ENCODE measurements at regions not wholly inside any gene's neighbourhood (a gene's known extent, or its start where the extent isn't known, plus 50 kb on each side); places are given as distances from the start of the nearest gene placed in this dataset.

DNA sequence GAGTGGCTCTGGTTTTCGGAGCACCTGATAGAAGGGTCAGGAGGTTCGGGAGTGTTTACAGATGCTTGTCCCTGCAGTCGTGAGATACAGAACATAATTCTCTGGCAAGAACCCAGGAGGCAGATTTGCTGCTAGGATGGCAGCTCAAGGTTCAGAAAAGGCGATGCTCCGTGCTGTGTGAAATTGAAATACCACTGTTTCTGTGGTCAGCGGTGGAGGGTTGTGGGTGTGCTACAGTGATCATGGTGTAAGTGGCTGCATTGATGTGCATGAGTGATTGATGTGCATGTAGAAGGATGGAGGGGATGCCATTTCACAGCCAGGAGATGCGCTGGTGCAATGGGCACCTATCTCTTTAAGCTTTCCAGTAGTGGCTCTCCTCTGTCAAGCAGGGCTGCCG lies 322.1 kb downstream of the GALR1 start:
- Histone ChIP-seq H3K9me2 (ENCODE audit: insufficient read depth, low read length) (no peaks in the 10 kb centered on the region), H3K79me2 (ENCODE audit: insufficient read depth, low read depth, low read length) (no peaks in the 10 kb centered on the region), H3K4me1 (ENCODE audit: insufficient read depth, low read length, poor library complexity, severe bottlenecking) (no peaks in the 10 kb centered on the region), H4K20me1 (ENCODE audit: insufficient read depth, low read length) (no peaks in the 10 kb centered on the region), H3K36me3 (ENCODE audit: insufficient read depth, low read length) (no peaks in the 10 kb centered on the region), H3K27ac (ENCODE audit: low read depth, low read length, poor library complexity, severe bottlenecking) (no peak overlapping the region), H2AFZ (ENCODE audit: low read length) (no peak overlapping the region), H3K4me3 (ENCODE audit: low read depth, low read length, poor library complexity, severe bottlenecking) (no peak overlapping the region), H3K4me2 (ENCODE audit: low read length) (no peak overlapping the region), H3K9me3 (ENCODE audit: low read length) (no peaks in the 10 kb centered on the region)
- BruUV-seq (replicated peaks), result no TSS peak
- TF ChIP-seq, protein P1, sequence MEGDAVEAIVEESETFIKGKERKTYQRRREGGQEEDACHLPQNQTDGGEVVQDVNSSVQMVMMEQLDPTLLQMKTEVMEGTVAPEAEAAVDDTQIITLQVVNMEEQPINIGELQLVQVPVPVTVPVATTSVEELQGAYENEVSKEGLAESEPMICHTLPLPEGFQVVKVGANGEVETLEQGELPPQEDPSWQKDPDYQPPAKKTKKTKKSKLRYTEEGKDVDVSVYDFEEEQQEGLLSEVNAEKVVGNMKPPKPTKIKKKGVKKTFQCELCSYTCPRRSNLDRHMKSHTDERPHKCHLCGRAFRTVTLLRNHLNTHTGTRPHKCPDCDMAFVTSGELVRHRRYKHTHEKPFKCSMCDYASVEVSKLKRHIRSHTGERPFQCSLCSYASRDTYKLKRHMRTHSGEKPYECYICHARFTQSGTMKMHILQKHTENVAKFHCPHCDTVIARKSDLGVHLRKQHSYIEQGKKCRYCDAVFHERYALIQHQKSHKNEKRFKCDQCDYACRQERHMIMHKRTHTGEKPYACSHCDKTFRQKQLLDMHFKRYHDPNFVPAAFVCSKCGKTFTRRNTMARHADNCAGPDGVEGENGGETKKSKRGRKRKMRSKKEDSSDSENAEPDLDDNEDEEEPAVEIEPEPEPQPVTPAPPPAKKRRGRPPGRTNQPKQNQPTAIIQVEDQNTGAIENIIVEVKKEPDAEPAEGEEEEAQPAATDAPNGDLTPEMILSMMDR (conservative IDR thresholded peaks at IDR 0.05; ENCODE audit: low read length), result no peak
- no peak for TF ChIP-seq EZH2phosphoT487 (IDR thresholded peaks at IDR 0.05; ENCODE audit: borderline replicate concordance, low read depth, low read length)
- intact Hi-C loops (cut with micrococcal nuclease; ENCODE audit: unreplicated experiment), result no loop called here
- POLR2A ChIA-PET, result no interaction called here
- CTCF ChIA-PET (ENCODE audit: unreplicated experiment), result no interaction called here
- no peak for DNase-seq (ENCODE audit: low spot score)

DNA sequence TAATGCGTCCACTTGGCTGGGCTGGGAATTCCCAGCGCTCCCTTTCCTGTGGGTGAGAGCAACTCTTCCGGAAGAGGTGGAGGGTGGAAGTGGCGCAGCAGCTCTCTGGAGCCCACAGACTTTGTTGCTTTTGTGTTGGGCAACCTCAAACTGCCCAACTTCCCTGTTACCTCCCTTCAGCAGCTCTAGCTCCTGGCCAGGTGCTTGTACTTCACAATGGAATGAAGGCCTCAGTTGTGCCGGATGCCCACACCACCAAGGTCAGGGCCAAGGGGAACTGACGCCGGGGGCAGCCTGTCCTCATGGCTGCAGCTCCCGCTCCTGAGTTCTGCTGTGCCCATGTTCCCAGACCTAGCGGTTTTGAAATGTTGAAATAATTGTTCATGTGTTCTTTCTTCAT lies 322.9 kb downstream of the GALR1 start:
- Histone ChIP-seq H3K79me2 (ENCODE audit: insufficient read depth, low read depth, low read length) (no peaks in the 10 kb centered on the region), H3K9me3 (ENCODE audit: low read length) (no peaks in the 10 kb centered on the region), H2AFZ (ENCODE audit: low read length) (no peak overlapping the region), H3K9me2 (ENCODE audit: insufficient read depth, low read length) (no peaks in the 10 kb centered on the region), H3K27ac (ENCODE audit: low read depth, low read length, poor library complexity, severe bottlenecking) (no peak overlapping the region), H3K4me1 (ENCODE audit: insufficient read depth, low read length, poor library complexity, severe bottlenecking) (no peaks in the 10 kb centered on the region), H4K20me1 (ENCODE audit: insufficient read depth, low read length) (no peaks in the 10 kb centered on the region), H3K4me3 (ENCODE audit: low read depth, low read length, poor library complexity, severe bottlenecking) (no peak overlapping the region), H3K36me3 (ENCODE audit: insufficient read depth, low read length) (no peaks in the 10 kb centered on the region), H3K4me2 (ENCODE audit: low read length) (no peak overlapping the region)
- no peak for TF ChIP-seq EZH2phosphoT487 (IDR thresholded peaks at IDR 0.05; ENCODE audit: borderline replicate concordance, low read depth, low read length)
- TF ChIP-seq, protein P1 (conservative IDR thresholded peaks at IDR 0.05; ENCODE audit: low read length), result no peak
- DNase-seq (ENCODE audit: low spot score), result no peak
- ChIA-PET CTCF (ENCODE audit: unreplicated experiment) (no interaction called here), POLR2A (no interaction called here)
- BruUV-seq (replicated peaks), result no TSS peak
- intact Hi-C loops (cut with micrococcal nuclease; ENCODE audit: unreplicated experiment), result no loop called here

DNA sequence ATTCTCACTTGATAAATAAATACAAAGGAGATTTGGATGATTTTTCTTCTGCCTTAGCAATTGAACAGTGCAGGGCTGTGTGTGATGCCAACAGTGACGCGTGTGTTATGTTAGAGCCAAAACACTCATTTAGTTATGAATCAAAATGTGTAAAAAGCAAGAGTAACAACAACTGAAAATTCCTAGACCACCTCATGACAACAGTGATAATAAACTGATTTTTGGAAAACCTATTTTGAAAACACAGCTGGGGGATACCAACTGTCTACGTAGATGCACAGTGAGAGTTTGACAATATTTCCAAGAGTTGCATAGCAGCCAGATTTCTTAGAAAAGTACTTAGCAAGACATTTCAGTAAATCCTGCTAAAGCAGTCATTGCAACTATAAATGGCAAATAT lies 323.9 kb downstream of the GALR1 start:
- Histone ChIP-seq H3K4me2 (ENCODE audit: low read length) (no peak overlapping the region), H2AFZ (ENCODE audit: low read length) (no peak overlapping the region), H3K4me1 (ENCODE audit: insufficient read depth, low read length, poor library complexity, severe bottlenecking) (no peaks in the 10 kb centered on the region), H3K9me3 (ENCODE audit: low read length) (no peaks in the 10 kb centered on the region), H3K36me3 (ENCODE audit: insufficient read depth, low read length) (no peaks in the 10 kb centered on the region), H3K9me2 (ENCODE audit: insufficient read depth, low read length) (no peaks in the 10 kb centered on the region), H4K20me1 (ENCODE audit: insufficient read depth, low read length) (no peaks in the 10 kb centered on the region), H3K4me3 (ENCODE audit: low read depth, low read length, poor library complexity, severe bottlenecking) (no peak overlapping the region), H3K27ac (ENCODE audit: low read depth, low read length, poor library complexity, severe bottlenecking) (no peak overlapping the region), H3K79me2 (ENCODE audit: insufficient read depth, low read depth, low read length) (no peaks in the 10 kb centered on the region)
- no TSS peak for BruUV-seq (replicated peaks)
- CTCF ChIA-PET (ENCODE audit: unreplicated experiment), result no interaction called here
- DNase-seq (ENCODE audit: low spot score), result no peak
- POLR2A ChIA-PET, result no interaction called here
- no peak for TF ChIP-seq EZH2phosphoT487 (IDR thresholded peaks at IDR 0.05; ENCODE audit: borderline replicate concordance, low read depth, low read length)
- TF ChIP-seq, protein P1 (conservative IDR thresholded peaks at IDR 0.05; ENCODE audit: low read length), result no peak
- intact Hi-C loops (cut with micrococcal nuclease; ENCODE audit: unreplicated experiment), result no loop called here
